ENCODE measurements at regions not wholly inside any gene's neighbourhood (a gene's known extent, or its start where the extent isn't known, plus 50 kb on each side); places are given as distances from the start of the nearest gene placed in this dataset.

DNA sequence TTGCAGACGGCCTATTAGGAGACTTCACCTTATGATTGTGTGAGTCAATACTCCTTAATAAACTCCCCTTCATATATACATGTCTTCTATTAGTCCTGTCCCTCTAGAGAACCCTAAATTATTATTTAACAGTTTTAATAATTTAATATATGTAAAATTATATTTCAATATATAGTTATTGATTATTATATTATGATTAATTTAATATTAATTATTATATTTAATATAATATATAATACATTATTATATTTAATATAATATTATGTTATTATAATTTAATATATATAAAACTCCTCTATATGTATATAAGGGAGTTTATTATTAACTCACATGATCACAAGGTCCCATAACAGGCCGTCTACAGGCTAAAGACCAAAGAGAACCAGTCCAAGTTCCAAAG lies 533.2 kb downstream of the ARAP2 start:
- ATAC-seq (replicated peaks; ENCODE audit: extremely low read depth, poor library complexity, severe bottlenecking) (no peak), DNase-seq (ENCODE audit: low spot score in 2 of 2) (no peak)
- H3K4me3 Mint-ChIP-seq, result no peak overlapping the region
- H3K36me3 Mint-ChIP-seq (ENCODE audit: insufficient read depth), result no peaks in the 10 kb centered on the region
- no peaks in the 10 kb centered on the region for H3K4me1 Mint-ChIP-seq
- no peak overlapping the region for H3K27ac Mint-ChIP-seq (ENCODE audit: low read depth)
- peaks cover 24% of the 10 kb centered on the region for H3K9me3 Mint-ChIP-seq
- no peaks in the 10 kb centered on the region for H3K27me3 Mint-ChIP-seq

DNA sequence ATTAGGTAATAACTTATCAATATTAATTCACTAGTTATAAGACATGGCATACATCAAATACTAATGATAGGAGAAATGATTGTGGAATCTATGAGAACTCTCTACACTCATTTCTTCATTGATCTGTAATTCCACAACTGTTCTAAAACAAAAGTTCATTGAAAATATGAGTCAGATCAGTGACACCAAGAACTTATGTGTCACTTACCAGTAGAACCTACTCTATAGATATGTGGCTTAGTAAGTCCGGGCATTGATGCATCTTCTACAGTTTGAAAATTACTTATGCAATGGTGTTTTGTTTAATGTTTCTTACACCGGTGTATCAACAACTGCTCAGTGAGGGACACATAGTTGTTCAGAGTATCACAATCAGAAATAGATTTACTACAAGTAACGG lies 520.3 kb downstream of the ARAP2 start:
- Mint-ChIP-seq H3K9me3 (no peaks in the 10 kb centered on the region), H3K27ac (ENCODE audit: low read depth) (no peak overlapping the region), H3K4me3 (no peak overlapping the region), H3K4me1 (no peaks in the 10 kb centered on the region), H3K36me3 (ENCODE audit: insufficient read depth) (no peaks in the 10 kb centered on the region), H3K27me3 (no peaks in the 10 kb centered on the region)
- DNase-seq (ENCODE audit: low spot score in 2 of 2) (no peak), ATAC-seq (replicated peaks; ENCODE audit: extremely low read depth, poor library complexity, severe bottlenecking) (no peak)

DNA sequence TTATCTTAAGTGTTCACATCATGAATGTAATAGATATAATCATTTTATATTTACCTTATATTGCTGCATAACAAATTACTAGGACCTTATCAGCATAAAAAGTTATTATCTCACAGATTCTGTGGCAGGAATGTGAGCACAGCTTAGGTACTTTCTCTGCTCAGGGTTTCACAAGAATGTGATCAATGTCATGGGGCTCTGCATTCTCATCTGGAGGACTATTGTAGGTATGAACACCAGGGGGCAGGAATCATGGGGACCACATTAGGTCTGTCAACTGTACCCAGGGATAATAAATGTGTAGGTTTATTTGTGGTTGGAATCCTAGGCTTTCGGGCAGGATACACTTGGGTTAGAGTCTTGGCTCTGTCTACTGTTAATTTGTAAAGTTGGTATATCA lies 519.2 kb downstream of the ARAP2 start:
- Mint-ChIP-seq H3K9me3 (no peaks in the 10 kb centered on the region), H3K36me3 (ENCODE audit: insufficient read depth) (no peaks in the 10 kb centered on the region), H3K27me3 (no peaks in the 10 kb centered on the region), H3K4me3 (no peak overlapping the region), H3K27ac (ENCODE audit: low read depth) (no peak overlapping the region), H3K4me1 (no peaks in the 10 kb centered on the region)
- DNase-seq (ENCODE audit: low spot score in 2 of 2), result no peak
- no peak for ATAC-seq (replicated peaks; ENCODE audit: extremely low read depth, poor library complexity, severe bottlenecking)

DNA sequence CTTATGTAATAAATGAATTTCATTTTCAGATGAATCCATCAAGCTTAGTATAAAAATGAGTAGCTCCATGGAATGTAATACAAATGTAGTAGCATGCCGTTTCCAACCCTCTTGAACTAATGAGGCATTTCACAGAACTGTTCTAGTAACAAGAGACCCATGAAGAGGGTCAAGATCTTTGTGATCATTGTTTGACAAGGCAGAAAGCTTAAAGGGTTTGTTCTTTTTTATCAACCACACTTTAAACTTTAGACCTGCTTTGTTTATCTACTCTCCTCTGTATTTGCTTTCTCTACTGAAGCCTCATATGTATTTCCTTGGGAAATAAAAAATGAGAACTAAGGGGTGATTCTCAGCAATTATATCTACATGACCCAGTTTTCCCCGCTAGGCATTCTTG lies 513.9 kb downstream of the ARAP2 start:
- H3K36me3 Mint-ChIP-seq (ENCODE audit: insufficient read depth), result no peaks in the 10 kb centered on the region
- no peak overlapping the region for H3K27ac Mint-ChIP-seq (ENCODE audit: low read depth)
- H3K9me3 Mint-ChIP-seq, result peaks cover 6% of the 10 kb centered on the region
- no peaks in the 10 kb centered on the region for H3K27me3 Mint-ChIP-seq
- no peak overlapping the region for H3K4me3 Mint-ChIP-seq
- DNase-seq (ENCODE audit: low spot score in 2 of 2) (no peak), ATAC-seq (replicated peaks; ENCODE audit: extremely low read depth, poor library complexity, severe bottlenecking) (no peak)
- no peaks in the 10 kb centered on the region for H3K4me1 Mint-ChIP-seq

DNA sequence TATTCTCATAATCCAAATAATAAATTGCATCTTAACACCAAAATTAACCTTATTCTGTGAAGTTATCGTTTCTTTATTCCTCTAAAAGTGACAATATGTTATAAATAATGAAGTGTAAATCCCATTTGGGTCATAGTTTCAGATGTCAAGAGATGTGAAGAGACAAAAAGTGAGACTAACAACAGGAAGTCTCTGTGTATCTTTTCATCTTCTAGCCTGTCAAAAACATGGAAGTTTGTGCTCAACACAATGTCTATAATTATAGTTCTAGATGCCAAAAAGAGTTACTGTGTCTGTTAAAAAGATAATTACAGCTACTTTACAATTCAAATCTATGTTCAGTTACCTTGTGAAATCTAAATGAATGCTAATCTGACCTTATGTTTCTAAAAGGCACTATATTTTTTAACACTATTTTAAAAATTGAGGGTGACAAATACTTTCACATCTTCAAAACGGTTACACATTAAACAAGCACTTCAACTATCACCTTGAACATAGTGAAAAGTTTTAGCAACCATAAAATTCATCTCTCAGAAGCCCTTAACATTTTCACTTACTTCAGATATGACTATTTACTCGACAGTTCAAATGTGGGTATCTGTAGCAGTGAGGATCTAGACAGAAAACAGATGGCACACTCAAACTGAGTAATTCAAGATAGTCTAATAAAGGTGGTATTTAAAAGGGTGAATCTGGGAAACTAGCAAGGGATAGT lies 509.8 kb downstream of the ARAP2 start:
- DNase-seq (ENCODE audit: low spot score in 2 of 2) (no peak), ATAC-seq (replicated peaks; ENCODE audit: extremely low read depth, poor library complexity, severe bottlenecking) (no peak)
- Mint-ChIP-seq H3K27me3 (no peaks in the 10 kb centered on the region), H3K27ac (ENCODE audit: low read depth) (no peak overlapping the region), H3K9me3 (peaks cover 6% of the 10 kb centered on the region), H3K4me3 (no peak overlapping the region), H3K4me1 (no peaks in the 10 kb centered on the region), H3K36me3 (ENCODE audit: insufficient read depth) (no peaks in the 10 kb centered on the region)

DNA sequence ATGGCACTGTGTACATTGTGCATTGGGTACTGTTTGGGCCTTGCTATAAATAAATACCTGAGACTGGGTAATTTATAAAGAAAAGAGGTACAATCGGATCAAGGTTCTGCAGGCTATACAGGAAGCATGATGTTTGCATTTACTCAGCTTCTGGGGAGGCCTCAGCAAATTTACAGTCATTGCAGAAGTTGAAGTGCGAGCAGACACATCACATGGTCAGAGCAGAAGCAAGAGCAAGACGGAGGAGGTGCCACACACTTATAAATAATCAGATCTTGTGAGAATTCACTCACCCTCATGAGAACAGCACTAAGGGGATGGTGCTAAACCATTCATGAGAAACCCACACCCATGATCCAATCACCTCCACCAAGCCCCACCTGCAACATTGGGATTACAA lies 505.0 kb downstream of the ARAP2 start:
- Mint-ChIP-seq H3K4me3 (no peak overlapping the region), H3K4me1 (no peaks in the 10 kb centered on the region), H3K36me3 (ENCODE audit: insufficient read depth) (no peaks in the 10 kb centered on the region), H3K27ac (ENCODE audit: low read depth) (no peak overlapping the region), H3K27me3 (no peaks in the 10 kb centered on the region), H3K9me3 (no peaks in the 10 kb centered on the region)
- no peak for ATAC-seq (replicated peaks; ENCODE audit: extremely low read depth, poor library complexity, severe bottlenecking)
- DNase-seq (ENCODE audit: low spot score in 2 of 2), result no peak

DNA sequence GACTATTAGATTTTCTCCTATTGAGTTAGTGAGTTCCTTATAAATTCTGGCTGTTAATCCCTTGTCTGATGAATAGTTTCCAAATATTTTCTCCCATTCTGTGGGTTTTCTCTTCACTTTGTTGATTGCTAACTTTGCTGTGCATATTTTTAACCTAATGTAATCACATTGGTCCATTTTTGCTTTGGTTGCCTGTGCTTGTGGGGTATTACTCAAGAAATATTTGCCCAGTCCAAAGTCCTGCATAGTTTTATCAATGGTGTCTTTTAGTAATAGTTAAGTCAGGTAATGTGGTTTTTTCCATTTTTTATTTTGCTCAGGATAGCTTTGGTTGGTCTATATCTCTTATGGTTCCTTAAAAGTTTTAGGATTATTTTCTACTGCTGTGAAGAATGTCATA lies 490.3 kb downstream of the ARAP2 start:
- Mint-ChIP-seq H3K4me1 (no peaks in the 10 kb centered on the region), H3K27me3 (no peaks in the 10 kb centered on the region), H3K4me3 (no peak overlapping the region), H3K36me3 (ENCODE audit: insufficient read depth) (no peaks in the 10 kb centered on the region), H3K27ac (ENCODE audit: low read depth) (no peak overlapping the region), H3K9me3 (peaks cover 8% of the 10 kb centered on the region)
- no peak for ATAC-seq (replicated peaks; ENCODE audit: extremely low read depth, poor library complexity, severe bottlenecking)
- DNase-seq (ENCODE audit: low spot score in 2 of 2), result no peak

DNA sequence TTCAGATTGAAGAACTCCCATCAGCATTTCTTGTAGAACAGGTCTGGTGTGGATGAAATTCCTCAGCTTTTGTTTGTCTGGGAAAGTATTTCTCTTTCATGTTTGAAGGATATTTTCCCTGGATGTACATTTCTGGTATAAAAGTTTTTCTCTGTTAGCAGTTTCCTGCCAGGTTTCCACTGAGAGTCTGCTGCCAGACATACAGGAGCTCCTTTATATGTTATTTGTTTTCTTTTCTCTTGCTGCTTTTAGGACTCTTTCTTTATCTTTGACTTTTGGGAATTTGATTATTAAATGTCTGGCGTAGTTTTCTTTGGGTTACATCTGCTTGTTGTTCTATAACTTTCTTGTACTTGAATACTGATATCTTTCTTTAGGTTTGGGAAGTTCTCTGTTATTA lies 486.5 kb downstream of the ARAP2 start:
- ATAC-seq (replicated peaks; ENCODE audit: extremely low read depth, poor library complexity, severe bottlenecking) (no peak), DNase-seq (ENCODE audit: low spot score in 2 of 2) (no peak)
- Mint-ChIP-seq H3K4me3 (no peak overlapping the region), H3K27me3 (peaks cover 15% of the 10 kb centered on the region), H3K9me3 (peaks cover 8% of the 10 kb centered on the region), H3K4me1 (no peaks in the 10 kb centered on the region), H3K27ac (ENCODE audit: low read depth) (no peak overlapping the region), H3K36me3 (ENCODE audit: insufficient read depth) (no peaks in the 10 kb centered on the region)

DNA sequence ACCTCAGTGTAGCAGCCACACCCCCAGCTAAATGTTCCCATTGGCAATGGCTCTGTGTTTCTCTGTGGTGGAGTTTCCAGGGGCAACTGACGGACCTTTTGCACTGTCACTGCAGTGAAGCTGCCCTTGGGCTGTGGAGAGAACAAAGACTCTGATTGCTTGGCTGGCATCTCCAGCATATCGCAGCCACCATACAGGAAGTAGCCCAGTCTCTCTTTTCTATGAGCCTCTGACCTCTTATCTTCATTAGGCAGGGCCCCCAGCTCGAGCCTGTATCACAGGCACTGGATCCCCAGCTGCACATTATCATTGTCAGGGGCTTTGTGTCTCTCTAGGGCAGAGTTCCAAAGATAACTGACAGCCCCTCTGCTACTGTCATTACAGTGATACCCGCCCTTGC lies 483.5 kb downstream of the ARAP2 start:
- Mint-ChIP-seq H3K27ac (ENCODE audit: low read depth) (no peak overlapping the region), H3K27me3 (peaks cover 15% of the 10 kb centered on the region), H3K4me1 (no peaks in the 10 kb centered on the region), H3K9me3 (peaks cover 8% of the 10 kb centered on the region), H3K4me3 (no peak overlapping the region), H3K36me3 (ENCODE audit: insufficient read depth) (no peaks in the 10 kb centered on the region)
- DNase-seq (ENCODE audit: low spot score in 2 of 2), result no peak
- no peak for ATAC-seq (replicated peaks; ENCODE audit: extremely low read depth, poor library complexity, severe bottlenecking)

DNA sequence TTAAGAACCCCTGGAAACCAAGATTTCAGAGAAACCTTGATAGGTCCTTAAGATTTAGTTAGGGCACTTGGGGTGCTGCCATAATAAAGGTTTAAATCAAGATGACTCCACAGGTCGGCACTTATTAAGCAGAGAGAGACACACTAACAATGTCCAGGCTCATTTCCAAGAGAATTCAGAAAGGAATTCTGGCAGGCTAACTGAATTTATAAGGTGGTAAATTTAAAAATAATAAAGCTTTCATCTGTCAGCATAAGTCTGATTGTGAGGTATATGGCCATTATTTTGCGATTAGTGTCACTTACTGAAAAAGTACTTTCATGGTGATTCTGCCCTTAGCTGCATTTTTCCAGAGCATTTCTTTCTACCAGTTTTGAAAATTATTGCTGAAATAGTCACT lies 472.7 kb downstream of the ARAP2 start:
- no peak overlapping the region for H3K4me3 Mint-ChIP-seq
- DNase-seq (ENCODE audit: low spot score in 2 of 2) (no peak), ATAC-seq (replicated peaks; ENCODE audit: extremely low read depth, poor library complexity, severe bottlenecking) (no peak)
- H3K9me3 Mint-ChIP-seq, result no peaks in the 10 kb centered on the region
- no peaks in the 10 kb centered on the region for H3K27me3 Mint-ChIP-seq
- no peak overlapping the region for H3K27ac Mint-ChIP-seq (ENCODE audit: low read depth)
- no peaks in the 10 kb centered on the region for H3K4me1 Mint-ChIP-seq
- peaks cover 2% of the 10 kb centered on the region for H3K36me3 Mint-ChIP-seq (ENCODE audit: insufficient read depth)

DNA sequence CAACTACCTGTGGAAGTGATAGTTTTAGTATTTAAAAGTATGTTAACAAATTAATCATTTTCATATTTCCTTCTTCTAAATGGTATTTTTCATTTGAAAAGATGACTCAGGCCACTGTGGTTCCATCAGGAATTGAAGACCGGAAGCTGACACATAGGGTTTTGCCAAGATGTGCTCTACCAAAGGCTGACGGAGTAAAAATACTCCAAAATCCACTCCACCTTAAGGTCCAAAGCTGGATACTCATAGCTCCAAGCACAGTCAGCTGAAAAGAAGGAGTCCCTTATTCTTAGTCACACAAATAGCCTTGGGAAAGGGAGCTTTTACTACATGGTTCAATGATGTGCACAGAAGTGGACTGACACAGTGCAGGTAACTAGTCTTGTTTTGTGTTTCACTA lies 472.0 kb downstream of the ARAP2 start:
- no peak for DNase-seq (ENCODE audit: low spot score in 2 of 2)
- Mint-ChIP-seq H3K27ac (ENCODE audit: low read depth) (no peak overlapping the region), H3K4me1 (no peaks in the 10 kb centered on the region), H3K4me3 (no peak overlapping the region), H3K27me3 (no peaks in the 10 kb centered on the region), H3K36me3 (ENCODE audit: insufficient read depth) (peaks cover 2% of the 10 kb centered on the region), H3K9me3 (no peaks in the 10 kb centered on the region)
- no peak for ATAC-seq (replicated peaks; ENCODE audit: extremely low read depth, poor library complexity, severe bottlenecking)

DNA sequence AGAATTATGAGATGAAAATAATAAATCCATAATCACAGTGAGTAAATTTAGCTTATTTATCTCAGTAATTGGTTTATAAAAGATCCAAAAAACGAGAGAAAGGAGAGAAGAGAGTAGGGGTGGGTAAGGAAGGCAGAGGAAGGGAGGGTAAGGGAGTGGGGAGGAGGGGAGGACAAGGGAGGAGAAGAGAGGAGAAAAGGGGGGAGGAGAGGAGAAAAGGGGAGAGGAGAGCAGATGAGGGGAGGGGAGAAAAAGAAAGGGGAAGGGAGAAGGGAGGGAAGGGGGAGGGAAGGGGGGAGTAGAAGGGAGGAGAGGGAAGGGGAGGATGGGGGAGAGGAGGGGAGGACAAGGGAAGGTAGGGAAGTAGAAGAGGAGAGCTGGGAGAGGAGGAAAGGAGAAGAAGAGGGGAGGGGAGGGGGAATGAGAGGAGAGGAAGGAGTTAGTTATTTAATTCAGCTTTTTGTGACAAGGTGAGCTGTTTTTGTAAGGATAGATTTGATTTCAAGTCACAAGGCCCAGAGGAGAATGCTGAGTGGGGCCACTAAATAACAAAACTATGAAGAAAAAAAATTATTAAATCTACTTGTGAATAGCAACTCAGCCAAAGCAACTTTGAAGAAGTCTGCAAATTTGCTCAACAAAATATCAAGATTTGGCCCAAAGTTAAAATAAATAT lies 454.3 kb downstream of the ARAP2 start:
- Mint-ChIP-seq H3K4me3 (no peak overlapping the region), H3K36me3 (ENCODE audit: insufficient read depth) (peaks cover 1% of the 10 kb centered on the region), H3K9me3 (no peaks in the 10 kb centered on the region), H3K4me1 (no peaks in the 10 kb centered on the region), H3K27ac (ENCODE audit: low read depth) (no peak overlapping the region), H3K27me3 (peaks cover 12% of the 10 kb centered on the region)
- ATAC-seq (replicated peaks; ENCODE audit: extremely low read depth, poor library complexity, severe bottlenecking), result no peak
- DNase-seq (ENCODE audit: low spot score in 2 of 2), result no peak

DNA sequence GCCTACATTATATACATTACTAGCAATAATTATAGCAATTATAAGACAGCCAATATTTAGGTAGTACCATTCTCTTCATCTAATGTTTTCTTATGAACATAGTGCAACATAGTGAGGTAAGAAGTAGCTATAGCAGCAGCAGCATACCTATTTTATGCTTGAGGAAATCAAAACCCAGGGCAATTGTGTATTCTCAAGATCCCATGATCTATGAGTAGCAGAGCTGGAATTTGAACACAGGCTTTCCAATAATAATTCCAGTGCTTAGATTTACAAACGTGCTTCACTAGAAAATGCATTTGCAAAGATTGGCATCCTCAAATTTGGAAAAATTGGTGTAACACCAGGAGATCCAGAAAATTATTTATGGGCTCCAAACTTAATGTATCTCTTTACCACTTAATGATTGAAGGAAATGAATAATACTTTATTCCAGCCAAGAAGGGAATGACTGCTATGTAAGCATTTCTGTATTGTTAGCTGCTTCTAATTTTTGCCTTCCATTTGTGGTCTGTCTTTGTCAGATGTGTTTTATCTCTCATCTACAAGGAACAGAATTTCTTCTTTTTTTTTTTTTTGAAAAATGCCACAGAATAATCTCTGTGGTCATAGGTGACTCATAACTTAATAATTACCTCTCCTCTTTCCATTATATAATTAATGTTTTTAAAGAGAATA lies 451.1 kb downstream of the ARAP2 start:
- DNase-seq (ENCODE audit: low spot score in 2 of 2), result no peak
- H3K27me3 Mint-ChIP-seq, result peaks cover 2% of the 10 kb centered on the region
- no peaks in the 10 kb centered on the region for H3K9me3 Mint-ChIP-seq
- no peaks in the 10 kb centered on the region for H3K36me3 Mint-ChIP-seq (ENCODE audit: insufficient read depth)
- ATAC-seq (replicated peaks; ENCODE audit: extremely low read depth, poor library complexity, severe bottlenecking), result no peak
- no peak overlapping the region for H3K27ac Mint-ChIP-seq (ENCODE audit: low read depth)
- H3K4me1 Mint-ChIP-seq, result no peaks in the 10 kb centered on the region
- no peak overlapping the region for H3K4me3 Mint-ChIP-seq
